ENCODE measurements at regions not wholly inside any gene's neighbourhood (a gene's known extent, or its start where the extent isn't known, plus 50 kb on each side); places are given as distances from the start of the nearest gene placed in this dataset.
"Not testable (repeated sequence)": the region's sequence is repeated elsewhere in the genome, so short reads cannot be mapped to it uniquely, and the experiment has no call there.

DNA sequence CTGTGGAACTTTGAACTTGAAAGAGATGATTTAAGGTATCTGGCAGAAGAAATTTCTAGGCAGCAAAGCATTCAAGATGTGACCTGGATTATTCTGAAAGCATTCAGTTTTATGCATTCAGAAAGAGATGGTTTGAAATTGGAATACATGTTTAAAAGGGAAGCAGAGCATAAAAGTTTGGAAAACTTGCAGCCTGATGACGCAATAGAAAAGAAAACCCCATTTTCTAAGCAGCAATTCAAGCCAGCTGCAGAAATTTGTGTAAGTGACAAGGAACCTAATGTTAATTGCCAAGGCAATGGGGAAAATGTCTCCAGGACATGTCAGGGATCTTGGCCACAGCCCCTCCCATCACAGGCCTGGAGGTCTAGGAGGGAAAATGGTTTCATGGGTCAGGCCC lies 354.0 kb downstream of the ZNF326 start:
- DNase-seq (ENCODE audit: low spot score) = no peak

GRCh38 chr1:90348459-90348858 lies 353.5 kb downstream of the ZNF326 start:
- not testable (repeated sequence) for DNase-seq (ENCODE audit: low spot score)

DNA sequence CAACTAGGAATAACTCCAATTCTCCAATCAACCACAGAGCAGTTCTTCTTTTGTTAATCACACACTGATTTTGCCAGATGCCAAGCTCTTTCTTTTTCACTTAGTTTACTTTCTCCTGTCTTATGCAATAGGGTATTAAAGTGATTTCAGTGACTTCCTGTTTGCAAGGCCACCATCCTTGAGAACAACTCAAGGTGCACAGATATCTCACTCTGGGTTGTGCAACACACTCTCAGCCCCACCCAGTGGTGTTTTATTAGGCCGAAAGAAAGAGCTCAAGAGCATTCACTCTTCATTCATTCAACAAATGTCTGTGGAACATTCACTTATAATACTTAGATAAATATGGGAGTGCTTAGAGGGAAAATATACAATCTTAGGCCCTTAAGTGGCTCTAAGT lies 352.5 kb downstream of the ZNF326 start:
- DNase-seq (ENCODE audit: low spot score) = no peak

DNA sequence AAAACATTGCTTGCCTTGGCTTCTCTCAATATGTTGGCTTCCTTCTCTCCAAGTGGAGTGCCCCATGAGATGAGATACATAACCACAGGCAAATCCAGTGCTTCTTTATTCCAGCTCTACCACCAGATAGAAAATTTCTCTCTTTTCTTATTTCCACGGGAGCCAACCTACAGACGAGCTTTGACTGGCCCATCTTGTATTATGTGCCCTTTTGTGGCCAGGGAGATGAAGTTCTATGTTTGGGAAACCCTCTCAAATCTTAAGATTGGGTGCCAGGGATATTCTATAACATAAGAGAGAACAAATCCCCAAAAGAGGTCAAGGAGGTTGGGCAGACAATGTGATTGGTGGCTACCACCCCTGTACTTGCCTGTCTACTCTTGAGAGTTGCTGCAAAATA lies 351.8 kb downstream of the ZNF326 start:
- no peak for DNase-seq (ENCODE audit: low spot score)

DNA sequence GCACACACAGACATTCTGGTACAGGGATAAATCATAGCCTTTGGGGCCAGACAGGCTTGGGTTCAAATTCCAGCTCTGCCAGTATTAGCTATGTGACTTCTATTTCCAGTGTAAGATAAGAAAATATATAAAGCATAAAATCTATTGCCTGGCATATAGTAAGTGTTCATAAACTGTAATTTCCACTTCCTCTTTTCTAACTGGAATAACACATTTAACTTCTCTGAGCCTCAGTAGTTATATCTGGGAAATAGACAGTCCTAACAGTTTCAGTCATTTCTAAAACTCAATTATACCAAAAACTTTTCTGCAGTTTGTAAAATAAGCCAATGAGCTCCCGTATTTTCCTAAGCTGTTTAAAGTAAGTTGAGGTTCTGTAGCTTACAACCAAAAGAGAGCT lies 351.4 kb downstream of the ZNF326 start:
- no peak for DNase-seq (ENCODE audit: low spot score)

- DNase-seq (ENCODE audit: low spot score) = no peak
Measured at GRCh38 chr1:90344963-90345730, 350.2 kb downstream of the ZNF326 start.

DNA sequence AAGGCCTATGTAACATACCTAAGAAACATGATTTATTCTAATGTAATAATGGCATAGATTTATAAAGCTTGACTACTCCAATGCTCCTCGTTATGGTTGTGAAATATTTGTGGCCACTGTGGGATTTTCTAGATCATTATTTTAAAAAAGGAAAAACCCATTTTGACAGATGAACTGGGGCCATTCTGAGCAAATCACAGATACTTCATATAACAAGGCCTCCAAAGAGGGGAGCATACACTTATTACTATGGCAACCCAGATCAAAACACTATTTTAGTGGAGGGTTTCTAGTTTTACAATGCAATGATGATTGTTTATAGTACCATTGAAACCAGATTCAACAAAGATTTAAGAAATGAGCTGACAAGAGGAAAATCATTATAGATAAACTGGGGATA lies 346.6 kb downstream of the ZNF326 start:
- no peak for DNase-seq (ENCODE audit: low spot score)

DNA sequence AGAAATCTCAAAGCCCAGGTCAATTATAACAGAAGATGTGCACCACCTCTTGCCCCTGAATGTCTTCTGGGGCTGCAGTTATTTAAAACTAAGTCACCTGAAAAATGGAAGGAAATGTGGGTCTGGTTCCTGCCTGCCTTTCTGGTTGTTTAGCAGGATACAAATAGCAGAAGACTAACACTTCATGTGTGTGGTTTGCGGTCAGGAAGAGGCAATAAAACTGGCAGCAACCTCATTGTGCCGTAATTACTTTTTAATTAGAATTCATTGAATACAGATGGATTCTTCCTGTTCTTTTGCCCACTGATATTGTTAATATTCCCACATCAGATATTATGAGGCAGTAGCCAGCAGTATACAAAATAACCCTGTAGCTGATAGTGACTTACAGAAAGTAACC lies 345.7 kb downstream of the ZNF326 start:
- DNase-seq (ENCODE audit: low spot score) = no peak

- DNase-seq (ENCODE audit: low spot score) = no peak
Measured at GRCh38 chr1:90339811-90340210, 344.9 kb downstream of the ZNF326 start.

DNA sequence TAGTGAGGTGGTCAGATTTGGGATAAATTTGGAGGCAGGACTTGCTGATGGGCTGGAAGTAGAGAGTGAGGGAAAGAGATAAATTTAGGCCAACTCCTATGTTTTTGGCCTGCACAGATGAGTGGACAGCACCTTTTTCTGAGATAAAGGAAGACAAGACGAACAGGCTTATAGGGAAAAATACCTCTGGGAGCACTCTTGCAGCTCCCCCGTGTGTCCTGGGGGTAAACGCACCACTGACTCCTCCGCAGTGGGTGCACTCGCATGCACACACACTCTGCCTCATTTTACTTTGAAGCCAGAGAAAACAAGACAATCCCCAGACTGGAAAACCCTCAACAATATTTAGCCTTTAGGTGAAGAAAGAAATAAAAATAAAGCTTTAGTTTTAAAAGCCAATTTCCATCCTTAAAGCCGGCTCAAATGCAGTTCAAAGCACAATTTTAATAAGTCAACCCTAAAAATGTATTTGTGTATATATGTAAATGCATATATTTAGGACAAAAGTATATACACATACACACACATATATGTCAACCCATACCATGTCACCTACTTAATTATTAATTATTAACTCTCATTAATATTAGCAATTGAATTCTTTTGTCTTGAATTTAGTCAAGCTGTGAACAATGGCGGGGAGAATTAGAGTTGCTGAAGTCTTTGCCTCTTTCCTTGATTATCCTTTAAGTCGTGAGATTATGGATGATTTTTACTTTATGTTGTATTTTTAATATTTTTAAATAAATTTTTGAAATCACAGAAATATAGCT lies 341.8 kb downstream of the ZNF326 start:
- DNase-seq (ENCODE audit: low spot score) = no peak

DNA sequence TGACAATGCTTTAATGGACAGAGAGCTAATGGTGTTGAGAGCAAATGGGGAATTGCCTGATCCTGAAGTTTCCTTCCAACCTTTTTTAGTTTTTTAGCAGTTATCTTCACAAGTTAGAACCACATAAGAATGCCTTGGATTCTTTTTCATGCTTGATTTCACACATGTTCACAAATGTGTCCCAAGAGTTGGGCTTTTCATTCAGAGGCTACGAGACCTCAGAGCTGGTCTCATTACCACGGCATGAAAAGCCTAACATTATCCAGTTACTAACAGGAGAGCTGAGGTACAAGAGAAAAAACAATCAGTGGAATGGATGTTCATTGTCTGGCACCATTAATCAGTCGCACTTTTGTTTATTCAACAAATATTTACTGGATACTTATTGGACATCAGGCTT lies 340.6 kb downstream of the ZNF326 start:
- DNase-seq (ENCODE audit: low spot score) = no peak

GRCh38 chr1:90334137-90334536 lies 339.2 kb downstream of the ZNF326 start:
- DNase-seq (ENCODE audit: low spot score) = no peak

DNA sequence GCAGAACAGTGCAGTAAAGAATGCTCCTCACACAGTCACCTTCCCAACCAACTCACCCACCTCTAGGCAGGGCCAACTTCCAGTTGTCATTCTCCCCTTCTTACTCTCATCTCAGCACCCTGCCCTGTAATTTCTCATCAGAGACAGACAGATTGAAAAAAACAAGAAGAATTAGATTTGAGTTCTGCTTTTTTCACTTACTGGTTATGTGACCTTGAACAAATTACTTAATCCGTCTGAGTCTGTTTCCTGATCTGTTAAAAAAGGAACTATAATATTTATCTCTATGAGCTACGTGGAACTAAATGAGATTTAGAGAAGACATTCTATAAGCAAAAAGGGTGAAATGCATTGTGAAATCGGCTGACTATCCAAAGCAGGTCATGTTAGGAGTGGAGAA lies 330.3 kb downstream of the ZNF326 start:
- no peak for DNase-seq (ENCODE audit: low spot score)

GRCh38 chr1:90322186-90322585 lies 327.3 kb downstream of the ZNF326 start:
- DNase-seq (ENCODE audit: low spot score) = no peak

DNA sequence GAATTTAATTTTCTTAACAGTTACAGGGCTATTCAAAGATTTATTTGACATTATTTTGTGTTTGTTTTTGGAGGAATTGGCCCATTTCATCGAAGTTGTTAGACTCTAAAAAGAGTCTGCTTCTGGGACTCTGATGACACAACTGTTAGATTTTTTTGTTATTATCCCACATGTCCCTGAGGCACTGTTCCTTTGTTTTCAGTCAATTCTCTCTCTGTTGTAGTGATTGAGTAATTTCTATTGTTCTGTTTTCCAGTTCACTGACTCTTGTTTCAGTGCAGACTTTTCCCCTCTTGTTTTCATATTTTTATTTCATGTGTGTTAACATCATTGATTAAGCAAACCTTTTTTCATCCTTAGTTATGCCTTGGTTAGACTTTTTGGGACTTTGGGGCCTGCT lies 325.0 kb downstream of the ZNF326 start:
- DNase-seq (ENCODE audit: low spot score) = no peak

- no peak for DNase-seq (ENCODE audit: low spot score)
Measured at GRCh38 chr1:90318431-90318830, 323.5 kb downstream of the ZNF326 start.

DNA sequence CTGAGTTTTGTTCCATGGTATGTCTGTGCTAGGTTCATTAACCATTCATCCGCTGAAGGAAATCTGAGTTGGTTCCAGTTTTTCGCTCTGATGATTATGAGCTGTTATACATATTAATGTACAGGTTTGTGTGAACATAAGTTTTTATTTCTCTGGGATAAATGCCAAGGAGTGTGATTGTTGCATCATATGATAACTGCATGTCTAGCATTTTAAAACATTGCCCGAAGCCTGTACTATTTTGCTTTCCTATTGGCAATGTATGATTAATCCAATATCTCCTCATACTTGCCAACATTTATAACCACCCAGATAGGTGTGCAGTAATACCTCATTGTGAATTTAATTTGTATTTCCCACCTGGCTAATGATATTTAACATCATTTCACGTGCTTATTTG lies 322.7 kb downstream of the ZNF326 start:
- DNase-seq (ENCODE audit: low spot score) = no peak

DNA sequence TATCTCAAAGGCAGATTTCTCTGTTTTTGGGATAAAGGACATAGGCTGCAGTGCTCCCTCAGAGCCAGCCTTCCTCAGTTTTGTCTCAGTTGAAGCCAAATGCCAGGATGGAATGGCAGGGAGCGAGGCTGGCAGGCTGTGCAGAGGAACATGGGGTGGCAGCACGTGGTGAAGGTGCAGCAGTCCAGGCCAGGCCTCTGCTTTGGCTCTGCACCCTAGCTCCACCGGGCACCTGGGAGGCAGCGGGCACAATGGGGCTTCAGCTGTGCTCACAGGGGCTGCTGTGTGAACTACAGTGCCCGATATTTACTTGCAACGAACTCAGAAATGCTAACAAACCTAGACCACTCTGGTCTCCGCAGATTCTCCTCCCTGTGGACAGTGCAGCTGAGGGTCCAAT lies 319.6 kb downstream of the ZNF326 start:
- DNase-seq (ENCODE audit: low spot score) = no peak

GRCh38 chr1:90313778-90314177 lies 318.9 kb downstream of the ZNF326 start:
- DNase-seq (ENCODE audit: low spot score) = no peak

GRCh38 chr1:90309806-90310205 lies 314.9 kb downstream of the ZNF326 start:
- no peak for DNase-seq (ENCODE audit: low spot score)

DNA sequence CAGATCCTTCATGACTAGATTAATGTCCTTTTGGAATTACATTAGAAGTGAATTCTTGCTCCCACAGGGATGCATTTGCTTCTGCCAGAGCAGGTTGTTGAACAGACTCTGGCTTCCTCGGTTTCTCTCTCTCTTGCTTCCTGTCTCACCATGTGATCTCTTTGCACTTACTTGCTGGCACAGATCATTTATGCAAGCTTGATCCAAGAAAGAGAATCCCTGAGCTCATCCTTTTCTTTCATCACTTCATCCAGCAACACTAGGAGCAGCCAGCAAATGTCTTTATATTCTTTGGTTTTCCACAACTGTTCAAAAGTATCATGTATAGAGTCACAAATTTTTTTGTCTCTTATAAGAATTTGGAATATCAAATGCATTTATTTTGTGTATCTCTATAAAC lies 313.5 kb downstream of the ZNF326 start:
- DNase-seq (ENCODE audit: low spot score) = no peak

- DNase-seq (ENCODE audit: low spot score) = no peak
Measured at GRCh38 chr1:90305577-90305976, 310.7 kb downstream of the ZNF326 start.

GRCh38 chr1:90296327-90296726 lies 301.4 kb downstream of the ZNF326 start:
- no peak for DNase-seq (ENCODE audit: low spot score)

DNA sequence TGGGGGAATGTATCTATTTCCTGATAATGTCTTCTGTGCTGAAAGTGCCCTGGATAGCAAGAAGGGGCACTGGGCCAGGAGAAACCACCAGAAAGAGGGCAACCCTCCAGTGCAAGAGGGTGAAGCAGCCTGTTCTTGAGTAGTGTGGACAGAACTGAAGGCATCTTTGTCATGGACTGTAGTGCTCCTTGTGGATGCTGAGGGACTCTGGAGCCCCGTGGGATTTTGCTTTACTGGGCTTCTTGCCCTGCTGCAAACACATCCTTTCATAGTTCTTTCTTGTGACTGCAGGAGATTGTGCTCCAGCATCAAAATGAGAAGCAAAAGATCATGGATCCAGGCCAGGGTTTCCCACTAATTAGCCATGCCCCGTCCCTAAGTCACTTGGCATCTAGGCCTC lies 300.6 kb downstream of the ZNF326 start:
- no peak for DNase-seq (ENCODE audit: low spot score)

All from RKO (cell line).